ENCODE measurements at regions not wholly inside any gene's neighbourhood (a gene's known extent, or its start where the extent isn't known, plus 50 kb on each side); places are given as distances from the start of the nearest gene placed in this dataset.

DNA sequence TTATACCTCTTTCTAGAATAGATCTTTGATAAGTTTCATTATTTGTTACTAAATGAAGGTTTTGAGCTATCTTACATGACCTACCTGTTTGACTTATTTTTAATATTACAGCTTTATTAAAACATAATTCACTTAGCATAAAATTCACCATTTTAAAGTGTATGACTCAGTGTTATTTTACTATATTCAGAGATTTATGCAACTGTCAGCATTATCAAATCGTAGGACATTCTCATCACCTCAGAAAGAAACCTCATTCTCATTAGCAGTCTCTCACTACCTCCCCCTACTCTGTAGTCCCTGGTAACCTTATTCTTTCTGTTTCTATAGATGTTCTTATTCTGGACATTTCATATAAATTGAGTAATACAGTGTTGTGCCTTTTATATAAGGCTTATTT, 207.9 kb upstream of the FOXP2 start:
- no peaks in the 10 kb centered on the region for H3K9me3 ChIP-seq (ENCODE audit: control insufficient read depth, low read length)
- no peaks in the 10 kb centered on the region for H3K4me1 ChIP-seq
- H3K4me2 ChIP-seq (ENCODE audit: low read length), result no peak overlapping the region
- no peak overlapping the region for H3K9ac ChIP-seq
- H3K27ac ChIP-seq, result no peak overlapping the region
- no peak overlapping the region for H2AFZ ChIP-seq
- no peaks in the 10 kb centered on the region for H3K36me3 ChIP-seq (ENCODE audit: control insufficient read depth, insufficient read depth, low read length)
- TF ChIP-seq, protein P1, sequence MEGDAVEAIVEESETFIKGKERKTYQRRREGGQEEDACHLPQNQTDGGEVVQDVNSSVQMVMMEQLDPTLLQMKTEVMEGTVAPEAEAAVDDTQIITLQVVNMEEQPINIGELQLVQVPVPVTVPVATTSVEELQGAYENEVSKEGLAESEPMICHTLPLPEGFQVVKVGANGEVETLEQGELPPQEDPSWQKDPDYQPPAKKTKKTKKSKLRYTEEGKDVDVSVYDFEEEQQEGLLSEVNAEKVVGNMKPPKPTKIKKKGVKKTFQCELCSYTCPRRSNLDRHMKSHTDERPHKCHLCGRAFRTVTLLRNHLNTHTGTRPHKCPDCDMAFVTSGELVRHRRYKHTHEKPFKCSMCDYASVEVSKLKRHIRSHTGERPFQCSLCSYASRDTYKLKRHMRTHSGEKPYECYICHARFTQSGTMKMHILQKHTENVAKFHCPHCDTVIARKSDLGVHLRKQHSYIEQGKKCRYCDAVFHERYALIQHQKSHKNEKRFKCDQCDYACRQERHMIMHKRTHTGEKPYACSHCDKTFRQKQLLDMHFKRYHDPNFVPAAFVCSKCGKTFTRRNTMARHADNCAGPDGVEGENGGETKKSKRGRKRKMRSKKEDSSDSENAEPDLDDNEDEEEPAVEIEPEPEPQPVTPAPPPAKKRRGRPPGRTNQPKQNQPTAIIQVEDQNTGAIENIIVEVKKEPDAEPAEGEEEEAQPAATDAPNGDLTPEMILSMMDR (IDR thresholded peaks at IDR 0.05), result no peak
- no peaks in the 10 kb centered on the region for H3K27me3 ChIP-seq (ENCODE audit: control insufficient read depth, insufficient read depth, low read length)
- H3K4me3 ChIP-seq (ENCODE audit: low read depth, low read length), result no peak overlapping the region
- no peaks in the 10 kb centered on the region for H3K79me2 ChIP-seq

DNA sequence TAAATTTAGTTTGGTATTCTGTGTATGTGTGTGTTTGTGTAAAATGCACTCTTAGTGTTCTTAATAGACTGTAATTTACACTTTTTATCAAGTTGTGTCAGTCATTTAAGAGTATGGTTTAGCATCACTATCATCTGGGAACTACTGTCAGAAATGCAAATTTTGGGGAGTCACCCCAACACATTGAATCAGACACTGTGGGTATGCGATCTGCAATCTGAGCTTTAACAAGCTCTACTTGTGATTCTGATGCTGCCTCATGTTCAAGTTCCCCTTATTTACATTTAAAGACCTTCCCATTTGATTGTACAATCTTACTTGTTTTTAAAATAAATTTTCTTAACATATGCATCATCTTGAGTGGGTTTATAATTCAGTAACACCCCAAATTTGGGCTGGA, 218.1 kb upstream of the FOXP2 start:
- H3K4me3 ChIP-seq (ENCODE audit: low read depth, low read length), result no peak overlapping the region
- no peaks in the 10 kb centered on the region for H3K27me3 ChIP-seq (ENCODE audit: control insufficient read depth, insufficient read depth, low read length)
- H3K9ac ChIP-seq, result no peak overlapping the region
- H3K27ac ChIP-seq, result no peak overlapping the region
- no peaks in the 10 kb centered on the region for H3K79me2 ChIP-seq
- H2AFZ ChIP-seq, result no peak overlapping the region
- no peaks in the 10 kb centered on the region for H3K36me3 ChIP-seq (ENCODE audit: control insufficient read depth, insufficient read depth, low read length)
- no peaks in the 10 kb centered on the region for H3K4me1 ChIP-seq
- H3K4me2 ChIP-seq (ENCODE audit: low read length), result no peak overlapping the region
- TF ChIP-seq, protein P1 (IDR thresholded peaks at IDR 0.05), result no peak
- no peaks in the 10 kb centered on the region for H3K9me3 ChIP-seq (ENCODE audit: control insufficient read depth, low read length)

DNA sequence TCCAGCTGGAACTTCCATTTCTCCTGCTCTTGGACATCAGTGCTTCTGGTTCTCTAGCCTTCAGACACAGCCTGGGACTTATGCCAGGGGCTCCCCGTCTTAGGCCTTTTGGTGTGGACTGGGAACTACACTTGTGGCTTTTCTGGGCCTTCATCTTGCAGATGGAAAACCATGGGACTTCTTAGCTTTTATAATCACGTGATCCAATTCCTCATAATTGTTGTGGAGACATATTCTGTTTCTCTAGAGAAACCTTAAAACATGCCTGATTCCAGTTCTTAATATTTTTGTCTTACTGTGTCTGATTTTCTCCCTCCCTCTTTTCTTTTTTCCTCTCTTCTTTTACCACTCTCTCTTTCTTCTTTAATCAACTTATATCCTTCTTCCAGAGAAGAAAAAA, 224.2 kb upstream of the FOXP2 start:
- Histone ChIP-seq H3K4me3 (ENCODE audit: low read depth, low read length) (no peak overlapping the region), H3K27ac (no peak overlapping the region), H3K79me2 (no peaks in the 10 kb centered on the region), H3K36me3 (ENCODE audit: control insufficient read depth, insufficient read depth, low read length) (no peaks in the 10 kb centered on the region), H3K4me2 (ENCODE audit: low read length) (no peak overlapping the region), H3K27me3 (ENCODE audit: control insufficient read depth, insufficient read depth, low read length) (no peaks in the 10 kb centered on the region), H3K9me3 (ENCODE audit: control insufficient read depth, low read length) (no peaks in the 10 kb centered on the region), H3K4me1 (no peaks in the 10 kb centered on the region), H2AFZ (no peak overlapping the region), H3K9ac (no peak overlapping the region)
- TF ChIP-seq, protein P1 (IDR thresholded peaks at IDR 0.05), result no peak

DNA sequence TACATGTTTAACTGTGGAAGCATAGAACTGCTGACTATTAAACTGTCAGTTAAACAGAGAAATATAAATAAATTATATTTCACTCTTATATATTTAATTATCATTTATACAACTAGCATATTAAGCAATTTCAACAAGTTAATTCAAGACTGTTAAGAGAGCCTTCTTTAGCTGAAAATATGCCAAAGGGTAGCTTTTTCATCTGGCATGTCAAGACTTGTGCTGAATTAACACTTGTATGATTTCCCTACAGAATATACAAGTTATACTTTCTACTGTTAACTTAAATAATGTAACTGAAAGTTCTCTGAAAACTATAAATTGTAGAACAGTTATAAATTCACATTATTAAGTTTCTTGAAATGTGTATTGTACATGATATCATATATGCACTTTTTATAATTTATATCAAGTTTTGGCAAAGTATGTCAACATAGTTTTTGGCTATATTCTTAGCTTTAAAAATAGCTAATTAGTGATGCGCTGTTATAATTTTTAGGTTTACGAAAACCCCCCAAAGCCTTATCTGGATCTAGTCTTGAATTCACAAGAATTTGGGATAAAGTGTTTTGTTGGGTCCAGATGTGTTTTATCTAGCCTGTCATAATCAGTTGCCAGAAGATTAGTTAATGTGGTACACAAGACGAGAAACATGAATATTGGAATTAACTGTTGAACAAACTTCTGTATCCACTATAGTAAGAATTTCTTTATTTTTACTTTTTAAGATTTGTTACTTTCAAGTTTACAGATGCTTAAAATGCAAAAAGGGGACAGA, 231.1 kb upstream of the FOXP2 start:
- Histone ChIP-seq H3K9ac (no peak overlapping the region), H3K4me1 (no peaks in the 10 kb centered on the region), H3K4me2 (ENCODE audit: low read length) (no peak overlapping the region), H3K9me3 (ENCODE audit: control insufficient read depth, low read length) (no peaks in the 10 kb centered on the region), H3K79me2 (no peaks in the 10 kb centered on the region), H3K27me3 (ENCODE audit: control insufficient read depth, insufficient read depth, low read length) (no peaks in the 10 kb centered on the region), H2AFZ (no peak overlapping the region), H3K4me3 (ENCODE audit: low read depth, low read length) (no peak overlapping the region), H3K36me3 (ENCODE audit: control insufficient read depth, insufficient read depth, low read length) (no peaks in the 10 kb centered on the region), H3K27ac (no peak overlapping the region)
- TF ChIP-seq, protein P1 (IDR thresholded peaks at IDR 0.05), result no peak

DNA sequence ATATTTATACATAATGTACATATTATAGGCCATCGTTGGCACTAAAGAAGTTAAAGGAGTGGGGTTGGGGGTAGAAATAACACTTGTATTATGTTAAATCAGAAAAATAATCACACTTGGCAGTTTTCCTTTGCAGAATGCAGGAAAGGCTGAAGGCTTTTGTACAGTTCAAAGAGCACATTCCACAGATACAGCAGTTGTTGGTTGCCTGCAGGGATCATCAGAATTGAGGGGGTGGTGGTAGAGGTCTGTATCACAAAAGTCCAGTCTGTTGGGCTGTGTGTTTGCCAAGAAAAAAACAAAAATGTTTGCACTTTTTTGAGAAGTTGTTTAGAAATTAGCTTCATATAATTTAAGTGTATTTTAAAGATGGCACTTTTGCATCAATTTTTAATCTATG, 231.8 kb upstream of the FOXP2 start:
- TF ChIP-seq, protein P1 (IDR thresholded peaks at IDR 0.05), result no peak

More for the DNA sequence above, 231.8 kb upstream of the FOXP2 start:
- no peak overlapping the region for H3K9ac ChIP-seq
- no peak overlapping the region for H2AFZ ChIP-seq
- H3K36me3 ChIP-seq (ENCODE audit: control insufficient read depth, insufficient read depth, low read length), result no peaks in the 10 kb centered on the region
- no peak overlapping the region for H3K27ac ChIP-seq
- no peaks in the 10 kb centered on the region for H3K27me3 ChIP-seq (ENCODE audit: control insufficient read depth, insufficient read depth, low read length)
- H3K79me2 ChIP-seq, result no peaks in the 10 kb centered on the region
- H3K4me3 ChIP-seq (ENCODE audit: low read depth, low read length), result no peak overlapping the region
- H3K4me2 ChIP-seq (ENCODE audit: low read length), result no peak overlapping the region
- no peaks in the 10 kb centered on the region for H3K4me1 ChIP-seq
- H3K9me3 ChIP-seq (ENCODE audit: control insufficient read depth, low read length), result no peaks in the 10 kb centered on the region

Data from parathyroid adenoma (tissue), 2 donors.